GM19468 (cell line): ENCODE measurements at regions not wholly inside any gene's neighbourhood (a gene's known extent, or its start where the extent isn't known, plus 50 kb on each side); places are given as distances from the start of the nearest gene placed in this dataset.

Experiments used
- ATAC-seq: cut with Tn5 transposase; IDR thresholded peaks from one replicate; pipeline ENCODE4 v1.9.1; 2021; ENCODE audit warnings: mild to moderate bottlenecking, moderate library complexity, moderate number of reproducible peaks; ENCODE audit not compliant: unreplicated experiment; ENCODE audit errors: extremely low read depth

- no peak for ATAC-seq
These were observed 90.2 kb upstream of the SOD3 start for GRCh38 chr4:24705016-24705753.

DNA sequence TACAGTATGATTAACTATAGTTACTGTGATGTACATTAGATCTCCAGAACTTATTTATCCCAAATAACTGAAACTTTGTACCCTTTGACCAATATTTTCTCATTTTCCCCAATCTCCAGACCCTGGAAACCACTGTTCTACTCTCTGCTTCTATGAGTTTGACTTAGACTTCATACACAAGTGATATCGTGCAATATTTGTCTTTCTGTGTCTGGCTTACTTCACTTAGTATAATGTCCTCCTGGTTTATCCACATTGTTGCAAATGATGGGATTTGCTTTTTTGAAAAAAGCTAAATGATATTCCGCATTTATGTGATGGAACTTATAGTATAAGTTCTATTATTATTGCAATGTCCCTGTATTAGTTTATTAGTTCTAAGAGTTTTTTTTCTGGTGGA is 81.8 kb upstream of the SOD3 start:
- ATAC-seq: no peak

DNA sequence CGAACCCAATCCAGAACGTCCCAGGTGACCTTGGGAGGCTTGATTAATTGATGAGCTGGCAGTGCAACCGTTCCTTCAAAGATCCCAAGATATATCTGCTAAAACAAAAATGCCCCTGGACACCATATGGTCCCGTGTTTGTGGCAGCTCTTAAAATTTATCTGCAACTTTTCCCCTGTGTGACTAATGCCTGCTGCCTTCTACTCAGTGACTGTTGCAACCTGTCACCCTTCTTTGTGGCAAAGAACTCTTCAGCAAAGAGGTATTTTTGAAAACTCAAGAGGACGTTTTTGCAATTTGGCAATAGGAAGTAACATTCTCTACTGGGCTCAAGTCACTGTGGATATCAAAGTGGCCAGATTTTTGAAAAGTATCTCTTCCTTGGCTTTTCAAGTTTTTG is 75.8 kb upstream of the SOD3 start:
- no peak for ATAC-seq

DNA sequence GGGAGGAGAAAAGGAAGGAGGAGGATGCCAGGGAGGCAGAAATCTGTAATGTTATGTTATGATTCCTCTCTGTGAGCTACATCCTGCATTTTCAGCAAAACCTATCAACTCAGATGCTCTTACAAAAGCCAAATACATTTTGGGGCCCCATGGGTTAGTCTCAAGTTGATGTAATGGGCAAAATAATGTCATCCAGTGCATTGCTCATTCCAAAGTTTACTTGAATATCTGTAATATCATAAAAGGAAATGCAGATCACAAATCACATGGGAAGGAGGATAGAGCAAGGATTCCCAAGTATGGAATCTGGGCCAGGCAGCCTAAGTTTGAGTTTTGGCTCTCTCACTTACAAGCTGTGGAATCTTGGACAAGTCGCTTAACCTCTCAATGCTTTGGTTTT is 74.9 kb upstream of the SOD3 start:
- ATAC-seq: no peak

- ATAC-seq: no peak
These were observed 74.4 kb upstream of the SOD3 start for GRCh38 chr4:24720979-24721378.

DNA sequence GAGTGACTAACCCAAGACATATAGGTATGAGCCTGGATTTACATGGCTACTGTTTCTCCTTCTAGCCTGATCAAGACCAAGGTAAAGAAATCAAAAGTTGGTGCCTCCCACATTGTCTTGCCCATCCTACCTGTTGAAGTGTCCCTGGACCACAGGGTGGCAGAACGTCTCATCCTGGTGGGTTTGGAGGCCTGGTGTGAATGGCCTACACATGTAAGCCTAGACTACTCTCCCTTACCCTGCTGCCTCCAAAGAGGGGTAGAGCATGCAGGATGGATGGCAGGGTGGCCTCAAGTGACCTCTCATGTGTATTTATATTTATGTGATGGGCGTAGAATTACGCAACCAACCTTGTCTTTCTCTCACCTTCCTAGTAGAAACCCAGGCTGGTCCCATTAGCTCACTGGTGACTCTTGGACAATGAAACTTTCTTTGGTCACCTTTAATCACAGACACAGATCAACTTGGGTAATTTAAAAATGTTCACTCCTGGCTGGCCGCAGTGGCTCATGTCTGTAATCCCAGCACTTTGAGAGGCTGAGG is 73.3 kb upstream of the SOD3 start:
- ATAC-seq: no peak

DNA sequence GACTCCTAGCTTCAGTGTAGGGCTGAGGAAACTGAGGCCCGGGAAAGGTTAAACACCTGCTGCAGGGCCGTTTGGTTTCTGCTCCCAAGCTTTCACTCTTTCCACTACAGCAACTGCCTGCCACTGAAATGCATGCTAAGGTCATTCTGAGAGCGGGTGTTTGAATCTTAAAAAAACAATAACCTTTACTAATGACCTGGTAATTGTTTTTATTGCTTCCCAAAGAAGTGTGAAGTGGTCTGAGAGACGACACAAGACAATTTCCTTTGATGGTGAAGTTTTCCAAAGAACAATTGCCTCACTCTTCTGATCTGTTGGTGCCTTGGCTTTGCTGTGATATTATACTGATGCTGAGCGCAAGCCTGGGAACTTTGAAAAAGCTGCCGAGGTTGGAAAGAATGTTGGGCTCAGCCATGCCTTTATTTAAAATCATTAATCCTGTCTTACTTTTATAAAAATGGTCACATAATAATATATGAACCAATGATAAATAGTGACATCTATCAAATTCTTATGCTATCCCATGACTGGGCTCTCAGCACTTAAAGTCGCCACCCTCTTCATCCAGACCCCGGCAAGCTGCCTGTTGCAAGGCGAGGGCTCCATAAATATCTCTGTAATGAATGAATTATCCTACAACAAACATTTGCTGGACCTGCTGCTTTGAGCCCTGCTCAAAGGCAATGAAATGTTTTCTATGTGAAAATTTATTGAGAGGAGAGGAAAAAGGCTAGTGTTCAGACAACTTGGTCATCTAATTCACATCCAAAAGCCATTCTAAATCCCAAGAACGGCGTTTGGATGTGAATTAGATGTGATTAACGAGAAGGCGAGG is 67.8 kb upstream of the SOD3 start:
- no peak for ATAC-seq

GRCh38 chr4:24729119-24729730 is 66.1 kb upstream of the SOD3 start:
- ATAC-seq: no peak

- ATAC-seq: no peak
These were observed 64.9 kb upstream of the SOD3 start for GRCh38 chr4:24730256-24731001.

- no peak for ATAC-seq
These were observed 63.9 kb upstream of the SOD3 start for GRCh38 chr4:24731448-24731847.

DNA sequence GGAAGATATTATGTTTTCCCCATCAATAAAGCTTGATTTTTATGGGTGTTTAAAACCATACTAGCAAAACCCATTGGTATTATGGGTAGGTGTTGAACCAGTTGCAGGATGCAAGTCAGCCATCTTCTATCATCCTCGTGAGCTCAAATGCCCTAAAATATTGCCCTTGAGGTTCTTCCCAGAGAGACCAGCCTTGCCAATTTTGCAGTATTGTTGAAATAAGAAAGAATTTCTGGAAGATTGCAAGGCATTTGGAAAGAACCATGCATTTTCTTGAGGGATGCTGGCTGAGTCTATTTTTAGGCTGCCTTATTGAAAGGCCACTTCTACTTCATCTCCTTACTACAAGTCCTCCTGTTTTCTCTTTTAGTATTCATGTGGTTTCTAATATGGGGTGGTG is 60.9 kb upstream of the SOD3 start:
- ATAC-seq: no peak

DNA sequence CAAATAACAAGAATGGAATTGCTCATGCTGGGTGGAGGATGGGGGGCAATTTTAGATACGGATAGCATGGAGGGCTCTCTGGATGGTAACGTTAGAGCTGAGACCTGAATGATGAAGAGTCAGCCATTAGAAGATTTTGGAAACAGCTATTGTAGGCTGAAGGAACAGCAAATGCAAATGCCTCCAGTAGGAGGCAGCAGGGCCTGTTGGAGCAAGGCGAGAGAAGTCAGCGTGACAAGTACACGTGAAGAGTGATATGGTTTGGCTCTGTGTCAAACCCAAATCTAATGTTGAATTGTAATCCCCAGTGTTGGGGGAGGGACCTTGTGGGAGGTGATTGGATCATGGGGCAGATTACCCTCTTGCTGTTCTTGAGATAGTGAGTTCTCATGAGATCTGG is 59.3 kb upstream of the SOD3 start:
- no peak for ATAC-seq

- no peak for ATAC-seq
These were observed 53.5 kb upstream of the SOD3 start for GRCh38 chr4:24741910-24742309.

GRCh38 chr4:24742335-24742734 is 53.0 kb upstream of the SOD3 start:
- no peak for ATAC-seq

DNA sequence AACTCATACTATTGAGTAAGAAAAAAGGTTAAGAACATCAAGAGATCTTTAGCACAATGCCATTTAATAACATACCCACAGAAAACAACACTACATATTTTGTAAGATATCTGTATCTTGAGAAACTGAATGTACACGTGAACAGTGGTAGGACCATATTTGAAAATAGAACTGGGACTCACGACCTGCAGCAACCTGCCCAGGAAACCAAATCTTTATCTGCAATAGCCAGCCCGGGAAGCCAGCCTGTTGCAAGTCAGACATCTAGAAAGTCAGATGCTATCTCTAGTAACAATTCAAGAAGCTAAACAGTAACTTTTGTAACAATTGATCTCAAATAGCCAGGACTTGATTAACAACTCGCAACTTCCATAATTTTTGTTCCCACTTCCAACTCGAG is 52.6 kb upstream of the SOD3 start:
- ATAC-seq: no peak

- no peak for ATAC-seq
These were observed 52.2 kb upstream of the SOD3 start for GRCh38 chr4:24743206-24743605.

DNA sequence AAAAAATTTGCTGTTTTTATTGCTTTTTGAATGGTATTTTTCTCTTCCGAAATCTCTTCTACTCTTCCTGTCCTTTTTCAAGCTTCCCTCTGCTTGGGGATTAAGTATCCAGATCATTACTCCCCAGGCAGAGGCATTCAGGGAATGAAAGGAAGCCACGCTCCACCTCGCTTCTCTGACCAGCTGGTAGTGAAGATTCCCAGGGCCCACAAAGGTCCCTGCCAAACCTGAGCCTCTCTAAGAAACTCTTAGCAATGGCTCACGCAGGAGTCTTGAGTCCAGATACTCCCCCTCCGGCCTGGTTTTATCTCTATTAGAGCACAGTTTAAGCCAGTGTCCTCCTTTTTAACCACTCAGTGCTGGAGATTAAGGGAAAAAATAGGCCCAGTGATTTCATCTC is 51.4 kb upstream of the SOD3 start:
- ATAC-seq: no peak

GRCh38 chr4:24745172-24745895 is 50.0 kb upstream of the SOD3 start:
- ATAC-seq: no peak
